GM12878 (cell line): ENCODE measurements at regions not wholly inside any gene's neighbourhood (a gene's known extent, or its start where the extent isn't known, plus 50 kb on each side); places are given as distances from the start of the nearest gene placed in this dataset.

Source experiments
- ATAC-seq: fragments of 200-7000 bp; cut with Tn5 transposase; 3 replicates; pipeline ENCODE4 v1.9.1; 2020; ENCODE audit warnings: mild to moderate bottlenecking, moderate library complexity
- BruUV-seq: library from RNA; stranded (reverse); fragments of 400-500 nt; replicated peaks from 2 replicates; lab custom pipeline; 2021; lab: Mats Ljungman, UMichigan
- CTCF ChIA-PET: fragments of 300-600 bp; sonication (Branson Sonifier 250); formaldehyde crosslinking; extraction: SDS; loops from one replicate; lab custom pipeline; 2021; ENCODE audit warnings: inconsistent platforms; lab: Yijun Ruan, JAX
- POLR2A ChIA-PET: fragments of 350-600 bp; formaldehyde crosslinking; extraction: SDS; loops from one replicate; lab custom pipeline; 2021; ENCODE audit warnings: inconsistent platforms; lab: Charles Lee
- RAD21 ChIA-PET: fragments of 300-600 bp; sonication (Branson Sonifier 250); formaldehyde crosslinking; loops from one replicate; lab custom pipeline; 2023; ENCODE audit warnings: antibody characterized with exemption; ENCODE audit not compliant: unreplicated experiment; lab: Charles Lee
- SMC1A ChIA-PET: fragments of 300-600 bp; sonication (Branson Sonifier 250); formaldehyde crosslinking; loops from one replicate; lab custom pipeline; 2023; ENCODE audit not compliant: unreplicated experiment, uncharacterized antibody; lab: Charles Lee
- DNase-seq: peaks from one replicate; pipeline ENCODE4 v3.0.0-alpha.2; 2011; ENCODE audit warnings: low read depth, low spot score
- FAIRE-seq: peaks from 3 replicates; lab custom pipeline; 2011; peaks lifted over from hg19 to GRCh38; lab: Jason Lieb, UNC
- H2AFZ ChIP-seq: 2 replicates; pipeline ENCODE4 v1.6.0; 2011; ENCODE audit warnings: low read depth, low read length, control low read depth; ENCODE audit not compliant: control insufficient read depth
- H3K27ac ChIP-seq: 2 replicates; pipeline ENCODE4 v1.5.1; 2011; ENCODE audit warnings: control low read depth; ENCODE audit not compliant: control insufficient read depth, insufficient read depth
- H3K27me3 ChIP-seq, 2 experiments: replicated peaks in 1 of 2; 2 replicates each; pipeline versions ENCODE4 v1.6.0 to v1.6.1; 2011; ENCODE audit warnings: low read length in 1 of 2; ENCODE audit not compliant: control insufficient read depth in 2 of 2, insufficient read depth in 2 of 2
- H3K36me3 ChIP-seq, 2 experiments: 2 replicates each; pipeline ENCODE4 v1.5.1; 2011; ENCODE audit warnings: low read length in 1 of 2; ENCODE audit not compliant: control insufficient read depth in 2 of 2, insufficient read depth in 2 of 2
- H3K4me1 ChIP-seq: 2 replicates; pipeline ENCODE4 v1.6.1; 2011; ENCODE audit warnings: mild to moderate bottlenecking, low read length, moderate library complexity, mixed read lengths; ENCODE audit not compliant: control insufficient read depth, insufficient read depth
- H3K4me2 ChIP-seq: 2 replicates; pipeline ENCODE4 v1.6.0; 2011; ENCODE audit warnings: control low read depth; ENCODE audit not compliant: control insufficient read depth, insufficient read depth
- H3K4me3 ChIP-seq: fragments of 200-600 bp; sonication (generic); 2 replicates; pipeline ENCODE4 v1.5.1; 2016
- H3K79me2 ChIP-seq: 2 replicates; pipeline ENCODE4 v1.6.0; 2011; ENCODE audit warnings: low read length; ENCODE audit not compliant: control insufficient read depth, insufficient read depth
- H3K9ac ChIP-seq: 2 replicates; pipeline ENCODE4 v1.8.0; 2011; ENCODE audit warnings: low read length, control low read depth, mixed read lengths; ENCODE audit not compliant: control insufficient read depth, insufficient read depth
- H3K9me3 ChIP-seq: replicated peaks from 3 replicates; pipeline ENCODE4 v1.5.1; 2011; ENCODE audit warnings: mild to moderate bottlenecking, low read length; ENCODE audit not compliant: control insufficient read depth, insufficient read depth
- H4K20me1 ChIP-seq: 2 replicates; pipeline ENCODE4 v1.6.0; 2011; ENCODE audit not compliant: control insufficient read depth, insufficient read depth
- CREM ChIP-seq: IDR thresholded peaks from 2 replicates; pipeline ENCODE4 v1.6.1; 2014; ENCODE audit warnings: antibody characterized with exemption, low read depth
- IKZF2 ChIP-seq, 2 experiments: fragments of 450-650 bp; IDR thresholded peaks; 2 replicates each; pipeline ENCODE4 v1.6.1; 2017; ENCODE audit warnings: mild to moderate bottlenecking in 2 of 2, moderate library complexity in 2 of 2
- IRF3 ChIP-seq: fragments of 450-650 bp; IDR thresholded peaks from 2 replicates; pipeline ENCODE4 v1.6.1; 2014; ENCODE audit warnings: mild to moderate bottlenecking
- POLR2A ChIP-seq: IDR thresholded peaks from 2 replicates; pipeline ENCODE4 v1.6.1; 2011; ENCODE audit warnings: low read depth, mild to moderate bottlenecking, low read length
- TCF12 ChIP-seq: IDR thresholded peaks from 2 replicates; pipeline ENCODE4 v1.6.1; 2011; ENCODE audit warnings: low read depth, mild to moderate bottlenecking, low read length
- WRNIP1 ChIP-seq: IDR thresholded peaks from 2 replicates; pipeline ENCODE4 v1.6.1; 2011; ENCODE audit warnings: low read depth, low read length, improper control_type of control experiment, borderline replicate concordance
- WGBS: methylation state at CpG from one replicate; pipeline ENCODE4 v1.1.6; 2016; ENCODE audit warnings: low lambda C conversion rate; ENCODE audit not compliant: insufficient replicate concordance, insufficient coverage; ENCODE audit errors: missing lambda C conversion rate; 5-methylcytosine and 5-hydroxymethylcytosine counted together
- in situ Hi-C: fragments of 300-500 bp; cut with MboI; formaldehyde crosslinking; loops from 9 replicates; pipeline ENCODE4 v1.14.3; 2018; ENCODE audit warnings: mixed read lengths
- intact Hi-C: fragments of 100-400 bp; cut with micrococcal nuclease; formaldehyde crosslinking; loops from one replicate; pipeline ENCODE4 v1.14.2; 2022; ENCODE audit not compliant: unreplicated experiment

- H3K4me1 ChIP-seq, result no peaks in the 10 kb centered on the region
- H3K36me3 ChIP-seq, result no peaks in the 10 kb centered on the region
- H3K4me2 ChIP-seq, result no peak overlapping the region
- ChIA-PET POLR2A (no interaction called here), SMC1A (no interaction called here), CTCF (no interaction called here), RAD21 (no interaction called here)
- TF ChIP-seq IRF3, result no peak
- intact Hi-C loops (no loop called here), in situ Hi-C loops (no loop called here)
- 62% methylated on average over 3 of the region's 3 CpGs for WGBS
- H3K27ac ChIP-seq, result no peak overlapping the region
- no peaks in the 10 kb centered on the region for H4K20me1 ChIP-seq
- no peak overlapping the region for H3K4me3 ChIP-seq
- H3K9ac ChIP-seq, result no peak overlapping the region
- FAIRE-seq (no peak), DNase-seq (no peak), ATAC-seq (no peak)
- no peaks in the 10 kb centered on the region for H3K79me2 ChIP-seq
- H3K9me3 ChIP-seq, result no peaks in the 10 kb centered on the region; the same call in 2 of the 3 replicates
- no peak overlapping the region for H2AFZ ChIP-seq
- no TSS peak for BruUV-seq
- no peaks in the 10 kb centered on the region for H3K27me3 ChIP-seq
These were observed 886.2 kb downstream of the LTN1 start for GRCh38 chr21:28106370-28106890.

GRCh38 chr21:28104346-28104745 lies 888.3 kb downstream of the LTN1 start:
- no TSS peak for BruUV-seq
- ChIA-PET SMC1A (no interaction called here), CTCF (no interaction called here), RAD21 (no interaction called here), POLR2A (no interaction called here)
- Histone ChIP-seq H3K4me3 (no peak overlapping the region), H3K9ac (no peak overlapping the region), H3K4me1 (no peaks in the 10 kb centered on the region), H3K36me3 (no peaks in the 10 kb centered on the region), H4K20me1 (no peaks in the 10 kb centered on the region), H2AFZ (no peak overlapping the region), H3K79me2 (no peaks in the 10 kb centered on the region), H3K27ac (no peak overlapping the region), H3K4me2 (no peak overlapping the region), H3K27me3 (no peaks in the 10 kb centered on the region), H3K9me3 (no peaks in the 10 kb centered on the region)
- ATAC-seq, result no peak
- no peak for FAIRE-seq
- TF ChIP-seq CREM (no peak), POLR2A (no peak), TCF12 (no peak), IKZF2 (IDR thresholded peaks at IDR 0.05) (no peak), WRNIP1 (no peak)
- 15% methylated on average over 5 of the region's 5 CpGs for whole genome bisulfite sequencing
- intact Hi-C loops (no loop called here), in situ Hi-C loops (no loop called here)
- no peak for DNase-seq
